Activated CD4-positive, alpha-beta T cell treated with anti-CD3 and anti-CD28 coated beads, Interleukin-2, amount 50 U/mL, for 24 hours (primary cell): ENCODE measurements at regions not wholly inside any gene's neighbourhood (a gene's known extent, or its start where the extent isn't known, plus 50 kb on each side); places are given as distances from the start of the nearest gene placed in this dataset.

ENCODE experiments used
- DNase-seq, 2 donors: peaks; one replicate each; pipeline ENCODE4 v3.0.0-alpha.2; 2020; ENCODE audit warnings: low read depth in 1 of 2, low spot score in 1 of 2

DNA sequence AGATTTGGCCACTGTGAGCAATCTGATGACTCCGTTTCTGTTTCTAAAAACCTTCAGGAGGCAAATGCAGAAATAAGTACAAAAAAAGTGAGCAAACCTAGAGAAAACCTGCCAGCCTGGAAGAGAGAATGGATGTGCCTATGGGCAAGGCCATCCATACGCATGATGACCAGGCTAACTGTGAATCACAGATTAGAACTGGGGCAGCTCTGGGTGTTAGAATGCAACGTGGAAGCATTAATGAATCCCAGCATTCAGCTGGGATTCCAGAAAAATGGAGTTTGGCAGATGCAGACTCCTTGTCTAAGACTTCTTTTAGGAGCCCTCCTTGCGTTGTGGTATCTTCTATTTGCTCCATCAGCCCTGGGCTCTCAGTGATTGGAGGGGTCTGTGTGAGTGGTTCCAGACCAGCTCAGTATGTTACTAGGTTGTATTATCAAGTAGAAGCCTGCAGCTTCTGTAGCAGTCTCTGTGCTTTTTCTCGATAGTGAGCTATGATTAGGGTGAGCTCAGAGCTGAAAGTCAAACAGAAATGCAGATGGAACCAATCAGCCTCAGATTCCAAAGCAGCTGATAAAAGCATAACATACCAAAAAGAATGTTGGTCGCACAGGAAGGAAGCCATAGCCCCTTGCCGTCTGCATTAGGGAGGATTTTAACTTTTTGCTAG is 154.0 kb downstream of the PSMG1 start:
- DNase-seq = no peak

DNA sequence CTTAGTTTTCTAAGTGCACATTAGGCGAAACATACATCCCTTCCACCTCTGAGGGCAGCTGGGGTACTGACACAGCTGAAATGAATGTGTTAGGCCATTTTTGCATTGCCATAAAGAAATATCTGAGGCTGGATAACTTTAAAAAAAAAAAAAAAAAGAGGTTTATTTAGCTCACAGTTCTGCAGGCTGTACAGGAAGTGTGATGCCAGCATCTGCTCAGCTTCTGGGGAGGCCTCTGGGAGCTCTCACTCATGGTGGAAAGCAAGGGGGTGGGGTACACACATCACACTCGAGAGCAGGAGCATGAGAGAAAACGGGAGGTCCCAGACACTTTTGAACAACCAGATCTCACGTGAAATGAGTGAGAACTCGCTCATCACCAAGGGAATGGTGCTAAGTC is 158.1 kb downstream of the PSMG1 start:
- DNase-seq = no peak

DNA sequence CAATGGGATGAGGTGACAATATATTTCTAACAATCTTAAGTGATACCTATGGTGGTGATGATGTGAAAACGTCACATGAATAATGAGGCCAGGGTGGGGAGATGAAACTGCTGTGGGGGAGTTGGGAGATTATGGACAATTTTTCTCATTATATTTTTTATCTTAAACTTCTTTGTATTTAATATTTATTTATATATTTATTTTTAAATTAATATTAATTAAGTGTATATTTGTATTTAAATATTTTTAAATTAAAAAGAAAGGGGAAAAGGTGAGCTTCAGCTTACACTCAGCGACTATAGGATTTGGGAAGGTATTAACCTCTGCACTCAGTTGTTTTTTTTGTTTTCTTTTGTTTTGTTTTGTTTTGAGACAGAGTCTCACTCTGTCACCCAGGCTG is 158.7 kb downstream of the PSMG1 start:
- DNase-seq = no peak

- no peak for DNase-seq
Observed at GRCh38 chr21:39022863-39023693, 160.2 kb downstream of the PSMG1 start.

DNA sequence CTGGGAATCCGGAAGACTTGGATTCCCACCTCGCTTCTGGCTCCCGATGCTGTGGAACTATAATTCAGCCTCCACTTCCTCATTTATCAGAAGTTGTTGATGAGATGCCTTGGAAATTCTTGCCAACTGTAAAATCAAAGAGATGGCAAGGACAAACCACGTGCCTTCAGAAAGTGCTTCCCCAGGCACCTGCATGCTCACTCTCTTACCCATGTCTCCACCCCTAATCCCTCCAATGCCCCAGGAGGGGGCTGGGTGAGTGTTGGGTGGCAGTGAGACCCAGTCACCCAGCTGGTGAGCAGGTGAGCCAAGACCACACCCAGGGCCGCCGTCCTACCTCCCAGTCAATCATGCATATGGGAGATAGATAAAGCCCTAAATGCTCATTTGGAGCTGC is 160.8 kb downstream of the PSMG1 start:
- no peak for DNase-seq

DNA sequence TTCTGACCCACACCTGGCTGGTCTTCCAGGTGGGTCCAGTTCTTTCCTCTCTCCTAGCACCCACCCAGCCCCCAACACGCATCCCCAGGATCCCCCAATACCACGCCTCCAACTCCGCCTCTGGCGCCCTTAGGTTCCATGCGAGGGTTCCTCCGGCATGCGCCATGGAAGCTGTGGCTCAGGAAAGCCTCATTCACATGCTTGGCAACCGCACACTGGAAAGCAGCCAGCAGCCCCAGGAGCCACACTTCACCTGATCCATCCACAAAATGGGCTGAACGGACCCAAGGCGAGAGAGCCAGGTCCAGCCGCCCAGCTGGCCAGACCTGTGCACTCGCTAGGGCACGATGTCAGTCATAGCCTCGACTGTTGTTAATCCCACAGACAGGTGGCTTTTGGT is 161.2 kb downstream of the PSMG1 start:
- DNase-seq = no peak

- no peak for DNase-seq
Observed at GRCh38 chr21:39021478-39021832, 161.8 kb downstream of the PSMG1 start.

DNA sequence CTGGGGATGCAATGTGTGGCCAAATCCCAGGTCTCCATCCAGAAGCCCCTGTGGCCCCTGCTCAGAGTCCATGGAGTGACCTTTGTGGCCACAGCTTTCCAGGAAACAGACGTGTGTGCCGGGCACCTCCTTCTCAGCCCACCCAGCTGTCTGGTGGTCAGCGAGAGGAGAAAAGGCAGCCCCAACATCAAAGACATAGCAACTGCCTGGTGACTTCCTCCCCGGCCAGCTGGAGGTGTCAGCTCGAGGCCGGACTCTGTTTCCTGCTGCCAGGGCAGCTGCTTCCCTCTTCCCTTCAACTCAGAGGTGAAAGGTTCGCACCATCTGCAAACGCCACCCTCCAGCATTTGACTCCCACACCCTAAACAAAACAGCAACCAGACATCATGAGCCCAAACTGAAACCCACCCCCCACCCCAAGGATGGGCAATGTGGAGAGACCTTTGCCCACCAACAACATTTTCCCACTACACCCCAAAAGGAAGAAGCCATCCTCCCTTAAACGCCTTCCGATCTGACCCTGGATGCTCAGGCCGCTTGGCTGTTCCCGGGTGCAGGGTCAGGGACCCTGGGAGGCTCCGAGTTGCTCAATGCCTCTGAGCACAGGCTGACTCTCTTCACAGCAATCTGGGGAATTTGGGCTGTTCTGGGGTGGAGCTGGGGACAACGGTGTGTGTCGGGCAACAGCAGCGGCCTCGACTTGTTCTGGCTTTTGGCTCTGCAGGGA is 162.3 kb downstream of the PSMG1 start:
- no peak for DNase-seq

- DNase-seq = no peak
Observed at GRCh38 chr21:39018730-39019129, 164.5 kb downstream of the PSMG1 start.

- DNase-seq = no peak
Observed at GRCh38 chr21:39016740-39017315, 166.4 kb downstream of the PSMG1 start.

- DNase-seq = no peak
Observed at GRCh38 chr21:39014747-39015146, 168.5 kb downstream of the PSMG1 start.

GRCh38 chr21:39012326-39013230 is 170.7 kb downstream of the PSMG1 start:
- DNase-seq = no peak

DNA sequence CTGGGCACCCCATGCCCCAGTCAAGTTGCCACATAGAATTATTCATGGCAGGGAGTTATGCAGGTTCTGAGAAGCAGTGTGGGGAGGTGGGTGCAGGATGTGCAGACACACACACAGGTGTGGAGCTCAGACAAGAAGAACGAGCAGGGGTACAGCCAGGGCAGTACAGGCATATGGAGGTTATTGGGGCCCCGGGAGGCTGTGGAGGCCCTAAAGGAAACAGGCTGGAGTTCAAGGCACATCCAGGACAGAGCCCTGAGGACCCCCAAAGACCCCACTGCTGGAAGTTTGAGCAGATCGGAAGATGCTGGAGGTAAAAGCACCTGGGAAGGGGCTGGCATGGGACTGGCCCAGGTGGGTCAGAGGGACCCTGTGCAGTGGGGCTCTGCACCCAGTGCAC is 171.3 kb downstream of the PSMG1 start:
- no peak for DNase-seq

- DNase-seq = no peak
Observed at GRCh38 chr21:39010629-39011404, 172.4 kb downstream of the PSMG1 start.

GRCh38 chr21:39009587-39010225 is 173.5 kb downstream of the PSMG1 start:
- DNase-seq = no peak

- DNase-seq = no peak
Observed at GRCh38 chr21:39007985-39008384, 175.3 kb downstream of the PSMG1 start.

DNA sequence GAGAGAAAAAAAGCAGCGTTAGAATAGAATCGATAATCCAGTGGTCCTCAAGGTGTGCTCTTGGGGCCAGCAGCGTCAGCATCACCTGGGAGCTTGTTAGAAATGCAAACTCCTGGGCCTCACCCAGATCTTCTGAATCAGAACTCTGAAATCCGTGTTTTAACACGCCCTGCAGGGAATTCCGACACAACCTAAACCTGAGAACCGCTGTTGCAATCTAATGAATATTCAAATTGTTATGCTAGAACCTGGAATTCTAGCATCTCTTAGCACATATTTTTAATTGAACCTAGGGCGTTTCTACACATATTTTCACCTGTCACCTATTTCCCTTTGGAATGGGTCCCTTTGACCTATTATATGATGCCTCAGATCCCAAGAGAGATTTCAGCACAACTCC is 175.7 kb downstream of the PSMG1 start:
- no peak for DNase-seq

GRCh38 chr21:39006571-39007311 is 176.5 kb downstream of the PSMG1 start:
- DNase-seq = no peak

GRCh38 chr21:39005502-39005787 is 177.8 kb downstream of the PSMG1 start:
- DNase-seq = no peak
